ENCODE measurements at regions not wholly inside any gene's neighbourhood (a gene's known extent, or its start where the extent isn't known, plus 50 kb on each side); places are given as distances from the start of the nearest gene placed in this dataset.

DNA sequence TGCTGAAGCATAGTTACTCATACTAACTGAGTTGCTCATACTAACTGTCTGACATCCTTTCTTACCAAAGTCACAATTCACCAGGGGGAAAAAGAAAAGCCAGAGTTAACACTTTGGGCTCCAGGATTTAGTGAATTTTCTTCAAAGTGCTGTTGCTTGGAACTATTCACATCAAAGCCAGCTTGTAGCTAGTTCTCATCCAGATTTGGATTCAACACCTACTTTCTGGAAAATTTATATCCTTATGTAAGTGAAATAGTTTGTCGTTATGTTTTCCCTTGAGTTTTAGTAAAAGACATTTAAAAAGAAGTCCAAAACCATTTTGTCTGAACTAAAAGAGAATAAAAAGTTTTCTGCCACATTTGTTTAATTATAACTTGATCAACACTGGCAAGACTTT lies 264.6 kb downstream of the BRINP2 start:
- TF ChIP-seq, protein P1, sequence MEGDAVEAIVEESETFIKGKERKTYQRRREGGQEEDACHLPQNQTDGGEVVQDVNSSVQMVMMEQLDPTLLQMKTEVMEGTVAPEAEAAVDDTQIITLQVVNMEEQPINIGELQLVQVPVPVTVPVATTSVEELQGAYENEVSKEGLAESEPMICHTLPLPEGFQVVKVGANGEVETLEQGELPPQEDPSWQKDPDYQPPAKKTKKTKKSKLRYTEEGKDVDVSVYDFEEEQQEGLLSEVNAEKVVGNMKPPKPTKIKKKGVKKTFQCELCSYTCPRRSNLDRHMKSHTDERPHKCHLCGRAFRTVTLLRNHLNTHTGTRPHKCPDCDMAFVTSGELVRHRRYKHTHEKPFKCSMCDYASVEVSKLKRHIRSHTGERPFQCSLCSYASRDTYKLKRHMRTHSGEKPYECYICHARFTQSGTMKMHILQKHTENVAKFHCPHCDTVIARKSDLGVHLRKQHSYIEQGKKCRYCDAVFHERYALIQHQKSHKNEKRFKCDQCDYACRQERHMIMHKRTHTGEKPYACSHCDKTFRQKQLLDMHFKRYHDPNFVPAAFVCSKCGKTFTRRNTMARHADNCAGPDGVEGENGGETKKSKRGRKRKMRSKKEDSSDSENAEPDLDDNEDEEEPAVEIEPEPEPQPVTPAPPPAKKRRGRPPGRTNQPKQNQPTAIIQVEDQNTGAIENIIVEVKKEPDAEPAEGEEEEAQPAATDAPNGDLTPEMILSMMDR (IDR thresholded peaks at IDR 0.05) = no peak
- TF ChIP-seq POLR2A (IDR thresholded peaks at IDR 0.05) = no peak

Measured in uterus (tissue), 2 donors.